ENCODE measurements at regions not wholly inside any gene's neighbourhood (a gene's known extent, or its start where the extent isn't known, plus 50 kb on each side); places are given as distances from the start of the nearest gene placed in this dataset.

GRCh38 chrX:98607739-98608138 lies 1724.0 kb downstream of the RPA4 start:
- TF ChIP-seq CTCF (conservative IDR thresholded peaks at IDR 0.05 in 1 of 2, IDR thresholded peaks at IDR 0.05 in 1 of 2; ENCODE audit: extremely low read depth in 1 of 2, insufficient read depth in 1 of 2, low read depth in 1 of 2, low read length in 2 of 2) (no peak), EZH2 (IDR thresholded peaks at IDR 0.05; ENCODE audit: borderline replicate concordance, low read length) (no peak)

All from mammary epithelial cell (primary cell).